GM23248 (cell line): ENCODE measurements at regions not wholly inside any gene's neighbourhood (a gene's known extent, or its start where the extent isn't known, plus 50 kb on each side); places are given as distances from the start of the nearest gene placed in this dataset.
"Not testable (repeated sequence)": the region's sequence is repeated elsewhere in the genome, so short reads cannot be mapped to it uniquely, and the experiment has no call there.

Experiments used
- EZH2 ChIP-seq: fragments of 200-600 bp; sonication (generic); IDR thresholded peaks from 2 replicates; pipeline ENCODE4 v1.6.1; 2018; ENCODE audit warnings: antibody characterized with exemption, mild to moderate bottlenecking; ENCODE audit not compliant: insufficient read depth, poor library complexity, severe bottlenecking
- EZH2phosphoT487 ChIP-seq: fragments of 200-600 bp; sonication (generic); IDR thresholded peaks from 2 replicates; pipeline ENCODE4 v1.6.1; 2018; ENCODE audit warnings: antibody characterized with exemption, moderate library complexity, mild to moderate bottlenecking, low read depth; ENCODE audit not compliant: insufficient read depth

- not testable (repeated sequence) for TF ChIP-seq EZH2, EZH2phosphoT487
These were observed 2055.6 kb upstream of the C9orf72 start for GRCh38 chr9:29628856-29629255.
